RPMI8226 (cell line): ENCODE measurements at regions not wholly inside any gene's neighbourhood (a gene's known extent, or its start where the extent isn't known, plus 50 kb on each side); places are given as distances from the start of the nearest gene placed in this dataset.

ENCODE experiments used
- DNase-seq: peaks from one replicate; pipeline ENCODE4 v3.0.0-alpha.2; 2015

GRCh38 chr10:101301111-101301731 is 52.7 kb upstream of the BTRC start:
- DNase-seq = peak; percentile 55

- DNase-seq = no peak
Observed at GRCh38 chr10:101303087-101303703, 50.8 kb upstream of the BTRC start.
